Hepatocyte (in vitro differentiated cells): ENCODE measurements at regions not wholly inside any gene's neighbourhood (a gene's known extent, or its start where the extent isn't known, plus 50 kb on each side); places are given as distances from the start of the nearest gene placed in this dataset.

Experiments
- EZH2 ChIP-seq: fragments of 200-600 bp; sonication (generic); IDR thresholded peaks from 2 replicates; pipeline ENCODE4 v1.6.1; 2016; ENCODE audit warnings: antibody characterized with exemption, mild to moderate bottlenecking, borderline replicate concordance
- EZH2phosphoT487 ChIP-seq: fragments of 200-600 bp; sonication (generic); IDR thresholded peaks from one replicate; pipeline ENCODE4 v1.6.1; 2018; ENCODE audit warnings: antibody characterized with exemption, mild to moderate bottlenecking, low read depth, moderate library complexity; ENCODE audit not compliant: unreplicated experiment, severe bottlenecking
- TF ChIP-seq, protein P1 (sequence below): fragments of 200-600 bp; sonication (generic); IDR thresholded peaks from 2 replicates; pipeline ENCODE4 v1.5.1; 2016; ENCODE audit warnings: antibody characterized with exemption, mild to moderate bottlenecking; ENCODE audit not compliant: poor library complexity

GRCh38 chr12:125194987-125195386 is 129.8 kb downstream of the AACS start:
- TF ChIP-seq, protein P1, sequence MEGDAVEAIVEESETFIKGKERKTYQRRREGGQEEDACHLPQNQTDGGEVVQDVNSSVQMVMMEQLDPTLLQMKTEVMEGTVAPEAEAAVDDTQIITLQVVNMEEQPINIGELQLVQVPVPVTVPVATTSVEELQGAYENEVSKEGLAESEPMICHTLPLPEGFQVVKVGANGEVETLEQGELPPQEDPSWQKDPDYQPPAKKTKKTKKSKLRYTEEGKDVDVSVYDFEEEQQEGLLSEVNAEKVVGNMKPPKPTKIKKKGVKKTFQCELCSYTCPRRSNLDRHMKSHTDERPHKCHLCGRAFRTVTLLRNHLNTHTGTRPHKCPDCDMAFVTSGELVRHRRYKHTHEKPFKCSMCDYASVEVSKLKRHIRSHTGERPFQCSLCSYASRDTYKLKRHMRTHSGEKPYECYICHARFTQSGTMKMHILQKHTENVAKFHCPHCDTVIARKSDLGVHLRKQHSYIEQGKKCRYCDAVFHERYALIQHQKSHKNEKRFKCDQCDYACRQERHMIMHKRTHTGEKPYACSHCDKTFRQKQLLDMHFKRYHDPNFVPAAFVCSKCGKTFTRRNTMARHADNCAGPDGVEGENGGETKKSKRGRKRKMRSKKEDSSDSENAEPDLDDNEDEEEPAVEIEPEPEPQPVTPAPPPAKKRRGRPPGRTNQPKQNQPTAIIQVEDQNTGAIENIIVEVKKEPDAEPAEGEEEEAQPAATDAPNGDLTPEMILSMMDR: no peak
- TF ChIP-seq EZH2 (no peak), EZH2phosphoT487 (no peak)
